GM23338 (cell line): ENCODE measurements at regions not wholly inside any gene's neighbourhood (a gene's known extent, or its start where the extent isn't known, plus 50 kb on each side); places are given as distances from the start of the nearest gene placed in this dataset.

Source experiments
- ATAC-seq: fragments of 200-7000 bp; cut with Tn5 transposase; 3 replicates; pipeline ENCODE4 v1.9.1; 2020
- DNase-seq: peaks from one replicate; pipeline ENCODE4 v3.0.0-alpha.2; 2015; ENCODE audit warnings: low spot score
- H2AFZ ChIP-seq: fragments of 200-600 bp; sonication (generic); 2 replicates; pipeline ENCODE4 v1.8.0; 2016; ENCODE audit warnings: antibody characterized with exemption, mild to moderate bottlenecking, moderate library complexity
- H3F3A ChIP-seq: fragments of 200-600 bp; sonication (generic); replicated peaks from 2 replicates; pipeline ENCODE4 v1.8.0; 2017; ENCODE audit warnings: antibody characterized with exemption, mixed run types, low read depth
- H3K27ac ChIP-seq: fragments of 200-600 bp; sonication (generic); 2 replicates; pipeline ENCODE4 v1.6.1; 2016; ENCODE audit warnings: low read depth
- H3K27me3 ChIP-seq: fragments of 200-600 bp; sonication (generic); 2 replicates; pipeline ENCODE4 v1.8.0; 2016; ENCODE audit warnings: mild to moderate bottlenecking, mixed run types, moderate library complexity; ENCODE audit not compliant: insufficient read depth
- H3K36me3 ChIP-seq: fragments of 200-600 bp; sonication (generic); 2 replicates; pipeline ENCODE4 v1.8.0; 2016; ENCODE audit warnings: mild to moderate bottlenecking; ENCODE audit not compliant: insufficient read depth
- H3K4me1 ChIP-seq: fragments of 200-600 bp; sonication (generic); 2 replicates; pipeline ENCODE4 v1.8.0; 2016; ENCODE audit warnings: mild to moderate bottlenecking, moderate library complexity; ENCODE audit not compliant: insufficient read depth
- H3K4me2 ChIP-seq: fragments of 200-600 bp; sonication (generic); 2 replicates; pipeline ENCODE4 v1.7.1; 2017; ENCODE audit warnings: mixed run types
- H3K4me3 ChIP-seq: fragments of 200-600 bp; sonication (generic); 2 replicates; pipeline ENCODE4 v1.6.1; 2016; ENCODE audit warnings: mixed run types
- H3K79me2 ChIP-seq: fragments of 200-600 bp; sonication (generic); replicated peaks from 2 replicates; pipeline ENCODE4 v1.8.0; 2017; ENCODE audit warnings: mild to moderate bottlenecking; ENCODE audit not compliant: insufficient read depth
- H3K9me2 ChIP-seq: fragments of 200-600 bp; sonication (generic); 2 replicates; pipeline ENCODE4 v1.8.0; 2017; ENCODE audit not compliant: insufficient read depth
- H4K20me1 ChIP-seq: fragments of 200-600 bp; sonication (generic); replicated peaks from 2 replicates; pipeline ENCODE4 v1.8.0; 2017; ENCODE audit warnings: mild to moderate bottlenecking; ENCODE audit not compliant: insufficient read depth
- H3K27ac Mint-ChIP-seq: 2 replicates; pipeline ENCODE4 v1.8.0; 2020; ENCODE audit warnings: inconsistent platforms, mild to moderate bottlenecking, moderate library complexity, mixed read lengths
- H3K27me3 Mint-ChIP-seq: 3 replicates; pipeline ENCODE4 v1.8.0; 2022; ENCODE audit warnings: low read depth, mild to moderate bottlenecking, moderate library complexity, mixed read lengths, inconsistent platforms; ENCODE audit not compliant: insufficient read depth, poor library complexity
- H3K36me3 Mint-ChIP-seq: 3 replicates; pipeline ENCODE4 v1.8.0; 2021; ENCODE audit warnings: low read depth, mild to moderate bottlenecking, inconsistent platforms, moderate library complexity, mixed read lengths
- H3K4me1 Mint-ChIP-seq: 3 replicates; pipeline ENCODE4 v1.8.0; 2020; ENCODE audit warnings: mild to moderate bottlenecking, inconsistent platforms, mixed read lengths
- H3K4me3 Mint-ChIP-seq: 3 replicates; pipeline ENCODE4 v1.8.0; 2021; ENCODE audit warnings: moderate library complexity, mild to moderate bottlenecking, inconsistent platforms, mixed read lengths
- H3K9me3 Mint-ChIP-seq: 3 replicates; pipeline ENCODE4 v1.8.0; 2020; ENCODE audit warnings: moderate library complexity, mild to moderate bottlenecking, inconsistent platforms, mixed read lengths
- CREB1 ChIP-seq: fragments of 250-450 bp; sonication (Bioruptor Pico); IDR thresholded peaks from 2 replicates; pipeline ENCODE4 v1.5.0; 2020; ENCODE audit warnings: low read depth, mild to moderate bottlenecking, moderate library complexity
- ETS1 ChIP-seq: IDR thresholded peaks from 2 replicates; pipeline ENCODE4 v1.6.1; 2016; ENCODE audit warnings: antibody characterized with exemption
- EZH2 ChIP-seq: fragments of 200-600 bp; sonication (generic); IDR thresholded peaks from one replicate; pipeline ENCODE4 v1.8.0; 2017; ENCODE audit warnings: antibody characterized with exemption, mild to moderate bottlenecking, low read depth; ENCODE audit not compliant: unreplicated experiment
- EZH2phosphoT487 ChIP-seq: fragments of 200-600 bp; sonication (generic); IDR thresholded peaks from one replicate; pipeline ENCODE4 v1.8.1; 2018; ENCODE audit warnings: antibody characterized with exemption; ENCODE audit not compliant: unreplicated experiment
- JUNB ChIP-seq: IDR thresholded peaks from one replicate; pipeline ENCODE4 v1.6.1; 2016; ENCODE audit warnings: antibody characterized with exemption; ENCODE audit not compliant: unreplicated experiment
- NANOG ChIP-seq: IDR thresholded peaks from 2 replicates; pipeline ENCODE4 v1.6.1; 2016; ENCODE audit warnings: antibody characterized with exemption, borderline replicate concordance
- POLR2AphosphoS5 ChIP-seq: IDR thresholded peaks from 2 replicates; pipeline ENCODE4 v1.6.1; 2016; ENCODE audit warnings: antibody characterized with exemption, low read depth
- STAT1 ChIP-seq: IDR thresholded peaks from one replicate; pipeline ENCODE4 v1.6.1; 2016; ENCODE audit warnings: antibody characterized with exemption; ENCODE audit not compliant: unreplicated experiment
- ZNF114 ChIP-seq: fragments of 250-450 bp; sonication (Bioruptor Pico); IDR thresholded peaks from 2 replicates; pipeline ENCODE4 v1.5.0; 2020; ENCODE audit warnings: mild to moderate bottlenecking, moderate library complexity
- ZNF331 ChIP-seq: fragments of 250-450 bp; sonication (Bioruptor Pico); IDR thresholded peaks from 2 replicates; pipeline ENCODE4 v1.5.0; 2020; ENCODE audit warnings: low read depth, mild to moderate bottlenecking, moderate library complexity
- ZNF462 ChIP-seq: fragments of 250-450 bp; sonication (Bioruptor Pico); IDR thresholded peaks from 2 replicates; pipeline ENCODE4 v1.5.0; 2020; ENCODE audit warnings: mild to moderate bottlenecking, moderate library complexity
- TF ChIP-seq, protein P1 (sequence below): IDR thresholded peaks from one replicate; pipeline ENCODE4 v1.6.1; 2018; ENCODE audit warnings: antibody characterized with exemption; ENCODE audit not compliant: unreplicated experiment

DNA sequence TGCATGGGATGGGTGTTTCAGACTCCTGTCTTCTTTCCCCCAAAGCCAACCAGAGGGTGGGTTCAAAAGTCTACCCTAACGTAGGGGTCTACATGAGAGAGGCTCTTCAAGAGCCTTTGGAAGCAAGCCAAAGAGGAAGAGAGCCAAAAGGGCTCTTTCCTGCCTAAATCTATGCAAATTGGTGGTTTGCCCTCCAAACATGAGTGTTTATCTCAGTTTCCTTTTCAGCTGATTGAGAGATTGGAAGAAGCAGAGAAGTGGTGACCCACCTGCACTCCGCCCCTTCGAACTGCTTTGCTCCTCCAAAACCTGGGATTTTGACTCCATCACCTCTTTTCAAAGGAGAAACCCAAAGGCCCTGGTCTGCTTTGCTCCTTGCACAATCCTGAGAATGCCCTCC lies 65.4 kb upstream of the MAF start:
- Histone ChIP-seq H3K27ac (no peak overlapping the region), H3K4me3 (no peak overlapping the region), H3K79me2 (no peaks in the 10 kb centered on the region), H4K20me1 (no peaks in the 10 kb centered on the region), H2AFZ (no peak overlapping the region), H3K36me3 (peaks cover 4% of the 10 kb centered on the region; the same call in 1 of the 2 replicates), H3K4me1 (no peaks in the 10 kb centered on the region), H3F3A (no peaks in the 10 kb centered on the region), H3K4me2 (no peak overlapping the region), H3K27me3 (no peaks in the 10 kb centered on the region), H3K9me2 (0 out of 2 replicates have a peak, but pooled peaks cover 7% of the 10 kb centered on the region)
- Mint-ChIP-seq H3K27me3 (no peaks in the 10 kb centered on the region), H3K4me1 (no peaks in the 10 kb centered on the region), H3K4me3 (no peak overlapping the region), H3K9me3 (peaks cover 35% of the 10 kb centered on the region), H3K36me3 (peaks cover 18% of the 10 kb centered on the region; the same call in 2 of the 3 replicates), H3K27ac (no peak overlapping the region)
- DNase-seq (no peak), ATAC-seq (no peak)
- TF ChIP-seq ETS1: no peak
- no peak for TF ChIP-seq JUNB
- TF ChIP-seq STAT1: no peak
- no peak for TF ChIP-seq EZH2
- no peak for TF ChIP-seq ZNF462 (CRISPR knock-in tag)
- TF ChIP-seq ZNF331 (CRISPR knock-in tag): no peak
- TF ChIP-seq ZNF114 (CRISPR knock-in tag): no peak
- TF ChIP-seq EZH2phosphoT487: no peak
- no peak for TF ChIP-seq CREB1 (CRISPR knock-in tag)
- TF ChIP-seq POLR2AphosphoS5: no peak
- no peak for TF ChIP-seq NANOG
- TF ChIP-seq, protein P1, sequence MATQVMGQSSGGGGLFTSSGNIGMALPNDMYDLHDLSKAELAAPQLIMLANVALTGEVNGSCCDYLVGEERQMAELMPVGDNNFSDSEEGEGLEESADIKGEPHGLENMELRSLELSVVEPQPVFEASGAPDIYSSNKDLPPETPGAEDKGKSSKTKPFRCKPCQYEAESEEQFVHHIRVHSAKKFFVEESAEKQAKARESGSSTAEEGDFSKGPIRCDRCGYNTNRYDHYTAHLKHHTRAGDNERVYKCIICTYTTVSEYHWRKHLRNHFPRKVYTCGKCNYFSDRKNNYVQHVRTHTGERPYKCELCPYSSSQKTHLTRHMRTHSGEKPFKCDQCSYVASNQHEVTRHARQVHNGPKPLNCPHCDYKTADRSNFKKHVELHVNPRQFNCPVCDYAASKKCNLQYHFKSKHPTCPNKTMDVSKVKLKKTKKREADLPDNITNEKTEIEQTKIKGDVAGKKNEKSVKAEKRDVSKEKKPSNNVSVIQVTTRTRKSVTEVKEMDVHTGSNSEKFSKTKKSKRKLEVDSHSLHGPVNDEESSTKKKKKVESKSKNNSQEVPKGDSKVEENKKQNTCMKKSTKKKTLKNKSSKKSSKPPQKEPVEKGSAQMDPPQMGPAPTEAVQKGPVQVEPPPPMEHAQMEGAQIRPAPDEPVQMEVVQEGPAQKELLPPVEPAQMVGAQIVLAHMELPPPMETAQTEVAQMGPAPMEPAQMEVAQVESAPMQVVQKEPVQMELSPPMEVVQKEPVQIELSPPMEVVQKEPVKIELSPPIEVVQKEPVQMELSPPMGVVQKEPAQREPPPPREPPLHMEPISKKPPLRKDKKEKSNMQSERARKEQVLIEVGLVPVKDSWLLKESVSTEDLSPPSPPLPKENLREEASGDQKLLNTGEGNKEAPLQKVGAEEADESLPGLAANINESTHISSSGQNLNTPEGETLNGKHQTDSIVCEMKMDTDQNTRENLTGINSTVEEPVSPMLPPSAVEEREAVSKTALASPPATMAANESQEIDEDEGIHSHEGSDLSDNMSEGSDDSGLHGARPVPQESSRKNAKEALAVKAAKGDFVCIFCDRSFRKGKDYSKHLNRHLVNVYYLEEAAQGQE: no peak
